GM12892 (cell line): ENCODE measurements at regions not wholly inside any gene's neighbourhood (a gene's known extent, or its start where the extent isn't known, plus 50 kb on each side); places are given as distances from the start of the nearest gene placed in this dataset.

ENCODE experiments used
- POLR2A ChIP-seq: IDR thresholded peaks from 2 replicates; pipeline ENCODE4 v1.6.1; 2011; ENCODE audit warnings: low read depth, low read length, control low read depth
- POLR2AphosphoS5 ChIP-seq: IDR thresholded peaks from 2 replicates; pipeline ENCODE4 v1.6.1; 2011; ENCODE audit warnings: low read depth, low read length, control low read depth
- TAF1 ChIP-seq: IDR thresholded peaks from 2 replicates; pipeline ENCODE4 v1.6.1; 2011; ENCODE audit warnings: low read depth, mild to moderate bottlenecking, control low read depth, low read length, borderline replicate concordance

DNA sequence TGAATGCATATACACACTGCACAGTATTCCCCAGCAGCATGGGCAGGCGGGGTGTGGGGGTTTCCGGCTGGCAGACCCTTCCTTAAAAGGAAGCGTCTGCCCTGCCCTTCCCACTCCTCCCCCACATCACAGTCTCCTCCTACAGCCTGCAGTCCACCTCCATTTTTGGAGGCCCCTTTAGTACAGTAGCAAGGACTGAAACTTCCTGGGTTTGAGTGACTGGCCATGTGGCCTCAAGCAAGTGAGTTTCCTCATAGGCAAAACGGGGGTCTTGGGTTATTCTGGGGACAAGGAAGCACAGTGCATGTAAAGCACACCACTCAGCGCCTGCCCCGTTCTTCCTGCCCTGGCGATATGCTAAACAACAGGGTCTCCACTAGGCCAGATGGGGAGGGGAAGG lies 62.1 kb upstream of the COL13A1 start:
- TF ChIP-seq POLR2AphosphoS5: no peak
- TF ChIP-seq POLR2A: no peak
- TF ChIP-seq TAF1: no peak
